Heart left ventricle (tissue), 13 donors: ENCODE measurements at regions not wholly inside any gene's neighbourhood (a gene's known extent, or its start where the extent isn't known, plus 50 kb on each side); places are given as distances from the start of the nearest gene placed in this dataset.

ENCODE experiments used
- POLR2A ChIP-seq, 2 donors: fragments of 450-650 bp; IDR thresholded peaks; one replicate each; pipeline ENCODE4 v1.6.1; 2017; ENCODE audit warnings: antibody characterized with exemption in 2 of 2, mild to moderate bottlenecking in 2 of 2, moderate library complexity in 2 of 2
- TF ChIP-seq, protein P1 (sequence below), 12 donors: fragments of 200-600 bp; sonication (generic) in 4 of 12; IDR thresholded peaks; one replicate each; pipeline versions ENCODE4 v1.5.0 to v1.8.0; 2018 to 2022; ENCODE audit warnings: antibody characterized with exemption in 12 of 12, mild to moderate bottlenecking in 5 of 12
- donor health status: ischemic (EF 13 %, LVEDD 7.1; RV severe dilation, severe dysfunction).
- donor health status: DM: no; HTN: yes; CAD: no.
- donor health status: DM: no; HTN: no; CAD: no.
- donor health status: ischemic (EF 25% LVEDD 6.9; RV normal size, moderate dysfunction).
- donor health status: ischemic (EF 25% LVEDD 5.7; RV mildly dilated, moderate dysfunction).
- donor health status: ischemic (EF 35%, LVEDD 5.7; RV mildly dilated, moderate dysfunction).
- donor health status: nonischemic (EF 11% LVEDD 7.7; RV severe dilation, severe dysfunction).
- donor health status: DM: yes; HTN: yes; CAD: no.
- donor health status: PGD.
- donor health status: ischemic (EF 29% LVEDD 5.4; RV normal size, mild dysfunction).
- donor health status: nonischemic (EF 23%, LVEDD 6.1; RV moderate dilation, normal function).

DNA sequence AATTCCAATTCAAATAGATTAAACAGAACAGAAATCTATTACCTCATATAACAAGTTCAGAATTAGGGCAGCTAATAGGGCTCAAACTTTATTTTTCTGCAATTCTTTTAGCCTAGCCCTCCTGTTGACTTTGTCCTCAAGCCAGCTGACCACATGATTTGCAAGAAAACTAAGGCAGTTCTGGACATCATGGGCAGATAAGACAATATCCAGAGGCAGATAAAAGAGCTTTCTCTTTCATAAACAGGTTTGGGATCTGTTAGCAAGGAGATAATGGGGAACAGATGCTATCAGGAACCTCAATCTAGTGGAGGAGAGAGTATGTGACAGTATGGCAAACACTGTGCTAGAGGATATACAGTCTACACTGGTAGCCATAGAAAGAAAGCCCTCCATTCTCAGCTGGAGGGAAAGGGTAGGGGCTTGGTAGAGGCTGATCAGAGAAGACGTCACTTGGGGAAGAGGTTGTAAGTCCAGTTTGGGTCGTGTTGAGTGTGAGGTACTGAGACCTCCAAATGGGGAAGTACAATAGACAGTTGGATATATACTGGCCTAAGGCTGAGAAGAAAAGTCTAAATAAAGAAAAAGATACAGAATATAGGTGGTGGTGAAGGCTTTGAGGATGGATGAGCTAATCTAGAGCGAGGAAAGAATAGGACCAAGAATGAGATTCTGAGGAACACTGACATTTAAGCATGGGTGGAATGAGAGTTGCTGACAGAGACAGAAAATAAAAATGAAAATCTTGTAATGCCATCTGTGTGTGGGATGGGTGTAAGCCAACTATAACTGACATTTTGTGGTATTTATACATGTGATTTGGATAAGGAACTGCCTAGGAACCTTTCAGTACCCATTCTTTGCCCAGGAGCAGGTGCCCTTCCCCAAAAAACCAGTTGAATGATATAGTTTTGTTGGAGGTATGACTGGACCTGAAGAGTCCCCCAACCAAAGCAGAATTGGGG, 67.4 kb downstream of the CYB561 start:
- TF ChIP-seq, protein P1, sequence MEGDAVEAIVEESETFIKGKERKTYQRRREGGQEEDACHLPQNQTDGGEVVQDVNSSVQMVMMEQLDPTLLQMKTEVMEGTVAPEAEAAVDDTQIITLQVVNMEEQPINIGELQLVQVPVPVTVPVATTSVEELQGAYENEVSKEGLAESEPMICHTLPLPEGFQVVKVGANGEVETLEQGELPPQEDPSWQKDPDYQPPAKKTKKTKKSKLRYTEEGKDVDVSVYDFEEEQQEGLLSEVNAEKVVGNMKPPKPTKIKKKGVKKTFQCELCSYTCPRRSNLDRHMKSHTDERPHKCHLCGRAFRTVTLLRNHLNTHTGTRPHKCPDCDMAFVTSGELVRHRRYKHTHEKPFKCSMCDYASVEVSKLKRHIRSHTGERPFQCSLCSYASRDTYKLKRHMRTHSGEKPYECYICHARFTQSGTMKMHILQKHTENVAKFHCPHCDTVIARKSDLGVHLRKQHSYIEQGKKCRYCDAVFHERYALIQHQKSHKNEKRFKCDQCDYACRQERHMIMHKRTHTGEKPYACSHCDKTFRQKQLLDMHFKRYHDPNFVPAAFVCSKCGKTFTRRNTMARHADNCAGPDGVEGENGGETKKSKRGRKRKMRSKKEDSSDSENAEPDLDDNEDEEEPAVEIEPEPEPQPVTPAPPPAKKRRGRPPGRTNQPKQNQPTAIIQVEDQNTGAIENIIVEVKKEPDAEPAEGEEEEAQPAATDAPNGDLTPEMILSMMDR (IDR thresholded peaks at IDR 0.05) = no peak
- TF ChIP-seq POLR2A (IDR thresholded peaks at IDR 0.05) = no peak
